ENCODE measurements at regions not wholly inside any gene's neighbourhood (a gene's known extent, or its start where the extent isn't known, plus 50 kb on each side); places are given as distances from the start of the nearest gene placed in this dataset.
"Not testable (repeated sequence)": the region's sequence is repeated elsewhere in the genome, so short reads cannot be mapped to it uniquely, and the experiment has no call there.

- no peak for DNase-seq
Measured at GRCh38 chr15:79769933-79770759, 126.7 kb downstream of the MTHFS start.

- DNase-seq, result no peak
Measured at GRCh38 chr15:79773128-79773527, 123.7 kb downstream of the MTHFS start.

- DNase-seq, result no peak
Measured at GRCh38 chr15:79775821-79776220, 121.0 kb downstream of the MTHFS start.

- no peak for DNase-seq
Measured at GRCh38 chr15:79777916-79778315, 118.9 kb downstream of the MTHFS start.

GRCh38 chr15:79778378-79778990 is 118.3 kb downstream of the MTHFS start:
- DNase-seq, result no peak

GRCh38 chr15:79779746-79780145 is 117.1 kb downstream of the MTHFS start:
- DNase-seq, result no peak

GRCh38 chr15:79782307-79782706 is 114.5 kb downstream of the MTHFS start:
- DNase-seq, result not testable (repeated sequence)
